NCI-H748 (cell line): ENCODE measurements at regions not wholly inside any gene's neighbourhood (a gene's known extent, or its start where the extent isn't known, plus 50 kb on each side); places are given as distances from the start of the nearest gene placed in this dataset.

Source experiments
- DNase-seq: peaks from one replicate; lab custom pipeline; 2025; ENCODE audit not compliant: unreplicated experiment; lab: John Stamatoyannopoulos, UW

DNA sequence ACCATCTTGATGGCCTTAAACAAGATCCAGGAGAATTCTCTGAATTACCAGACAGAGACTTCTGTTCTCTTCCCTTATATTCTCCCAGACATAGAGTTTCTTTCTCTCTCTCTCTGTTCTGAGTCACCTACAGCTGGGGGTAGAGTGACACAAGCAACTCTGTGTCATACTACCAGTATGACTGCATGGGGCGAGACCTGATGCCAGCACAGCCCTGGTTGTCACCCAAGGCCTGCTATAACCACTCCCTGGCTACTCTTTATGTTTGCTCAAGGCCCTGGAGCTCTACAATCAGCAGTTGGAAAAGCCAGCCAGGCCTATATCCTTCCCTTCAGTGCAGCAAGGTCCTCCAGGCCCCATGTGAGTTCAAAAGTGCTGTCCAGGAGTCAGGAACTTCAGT lies 114.2 kb upstream of the TENT5D start:
- no peak for DNase-seq

- DNase-seq: no peak
Measured at GRCh38 chrX:80312448-80312847, 107.8 kb upstream of the TENT5D start.

- DNase-seq: no peak
Measured at GRCh38 chrX:80316526-80316925, 103.7 kb upstream of the TENT5D start.

GRCh38 chrX:80317646-80318045 lies 102.6 kb upstream of the TENT5D start:
- no peak for DNase-seq

DNA sequence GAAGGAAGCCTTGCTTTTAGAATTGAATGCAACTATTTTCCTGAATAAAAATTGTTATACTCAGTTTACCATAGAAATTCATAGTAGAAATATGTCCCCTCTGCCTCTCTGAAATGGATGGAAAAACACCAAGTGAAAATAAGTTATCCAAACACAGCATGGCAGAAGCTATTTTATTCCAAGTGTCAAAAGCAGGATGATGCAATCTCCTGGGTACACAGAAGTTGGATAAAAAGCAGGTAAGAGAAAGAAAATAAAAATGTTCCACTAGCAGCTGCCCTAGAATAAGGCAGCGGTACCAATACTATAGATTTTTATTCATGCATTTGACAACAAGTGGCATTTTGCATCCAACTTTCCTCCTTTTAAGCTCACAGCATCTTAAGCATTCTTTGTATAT lies 89.0 kb upstream of the TENT5D start:
- no peak for DNase-seq

DNA sequence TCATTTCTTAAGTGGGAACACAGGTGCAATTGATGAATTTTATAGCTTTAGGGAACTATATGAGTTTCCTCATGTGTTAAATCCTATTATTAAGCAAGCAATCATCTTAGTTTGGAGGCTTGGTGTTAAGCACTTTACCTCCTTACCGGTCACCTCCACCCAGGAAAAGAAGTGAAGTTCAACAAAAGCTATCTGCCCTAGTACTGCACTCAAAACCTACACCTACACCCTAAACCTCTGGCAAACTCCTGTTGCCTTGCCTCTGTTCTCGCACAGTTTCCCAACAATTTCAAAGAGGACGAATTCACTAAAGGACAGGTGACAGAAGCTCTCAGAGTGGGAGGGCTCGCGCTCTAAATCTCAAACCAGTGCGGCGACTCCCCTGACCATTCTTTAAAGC lies 85.7 kb upstream of the TENT5D start:
- no peak for DNase-seq

DNA sequence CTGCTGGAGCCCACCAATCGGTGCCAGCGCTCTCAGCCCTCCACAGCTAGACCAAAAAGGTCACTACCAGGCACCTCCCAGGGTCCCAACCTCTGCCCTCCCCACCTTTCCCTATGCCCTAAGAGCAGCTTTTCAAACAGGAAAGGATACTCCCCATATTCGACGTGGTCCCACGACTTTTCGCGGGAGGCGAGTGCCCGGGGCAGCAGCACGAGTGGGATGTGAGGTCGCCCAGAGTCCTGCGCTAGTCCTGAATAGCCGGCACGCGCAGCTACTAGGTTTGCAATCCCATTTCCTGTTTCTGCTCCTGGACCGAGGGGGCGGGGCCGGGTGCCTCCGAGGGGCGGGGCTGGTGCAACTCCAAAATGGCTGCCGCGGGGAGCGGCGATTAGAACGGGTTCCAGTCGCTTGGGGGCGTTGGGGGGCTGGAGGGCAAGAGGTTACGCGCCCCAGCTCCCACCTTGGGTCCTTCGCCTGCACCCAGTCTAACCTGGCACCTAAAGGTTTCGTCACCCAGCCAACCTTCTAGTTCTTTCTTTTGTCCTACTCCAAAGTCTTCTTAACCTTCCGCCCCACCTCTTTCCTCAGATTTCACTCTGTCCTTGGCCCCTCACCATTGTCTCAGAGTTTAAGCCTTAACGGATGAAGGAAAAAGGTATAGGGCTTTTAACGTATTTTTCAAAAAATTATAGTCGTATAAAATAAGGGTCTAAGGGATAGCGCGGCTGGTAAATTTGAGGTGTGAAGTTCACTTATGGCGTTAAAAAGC lies 85.0 kb upstream of the TENT5D start:
- peak; percentile 73 for DNase-seq

GRCh38 chrX:80354966-80355465 lies 65.2 kb upstream of the TENT5D start:
- no peak for DNase-seq
